GM12891 (cell line): ENCODE measurements at regions not wholly inside any gene's neighbourhood (a gene's known extent, or its start where the extent isn't known, plus 50 kb on each side); places are given as distances from the start of the nearest gene placed in this dataset.

Experiments
- POLR2A ChIP-seq: IDR thresholded peaks from 2 replicates; pipeline ENCODE4 v1.6.1; 2011; ENCODE audit warnings: low read depth, low read length, control low read depth
- POLR2AphosphoS5 ChIP-seq: IDR thresholded peaks from 2 replicates; pipeline ENCODE4 v1.6.1; 2011; ENCODE audit warnings: low read depth, low read length, control low read depth
- POU2F2 ChIP-seq: IDR thresholded peaks from 2 replicates; pipeline ENCODE4 v1.6.1; 2011; ENCODE audit warnings: low read depth, mild to moderate bottlenecking, control low read depth, low read length, moderate library complexity
- TAF1 ChIP-seq: IDR thresholded peaks from 2 replicates; pipeline ENCODE4 v1.6.1; 2011; ENCODE audit warnings: low read depth, low read length, control low read depth

GRCh38 chr9:1490341-1491232 is 440.4 kb downstream of the DMRT2 start:
- no peak for TF ChIP-seq POLR2A
- no peak for TF ChIP-seq TAF1
- TF ChIP-seq POU2F2: no peak
- no peak for TF ChIP-seq POLR2AphosphoS5
